ACHN (cell line): ENCODE measurements at regions not wholly inside any gene's neighbourhood (a gene's known extent, or its start where the extent isn't known, plus 50 kb on each side); places are given as distances from the start of the nearest gene placed in this dataset.
"Not testable (repeated sequence)": the region's sequence is repeated elsewhere in the genome, so short reads cannot be mapped to it uniquely, and the experiment has no call there.

Experiments used
- DNase-seq: peaks from one replicate; pipeline ENCODE4 v3.0.0-alpha.2; 2015
- in situ Hi-C: cut with HindIII; loops from 2 replicates; pipeline ENCODE4 v1.10.0; 2017; ENCODE audit warnings: low sequenced_read_pairs, low pct_ligation_motif_present, low pct_unique_long_range_greater_than_20kb

GRCh38 chr2:128644718-128645256, 326.1 kb upstream of the HS6ST1 start:
- in situ Hi-C loops: no loop called here
- no peak for DNase-seq

- in situ Hi-C loops: no loop called here
- DNase-seq: no peak
Observed at GRCh38 chr2:128645631-128646030, 327.0 kb upstream of the HS6ST1 start.

GRCh38 chr2:128646091-128646490, 327.4 kb upstream of the HS6ST1 start:
- no peak for DNase-seq
- in situ Hi-C loops: no loop called here

- in situ Hi-C loops: no loop called here
Observed at GRCh38 chr2:128646691-128647090, 328.0 kb upstream of the HS6ST1 start.

GRCh38 chr2:128651000-128651399, 332.3 kb upstream of the HS6ST1 start:
- in situ Hi-C loops: no loop called here

More at GRCh38 chr2:128646691-128647090, 328.0 kb upstream of the HS6ST1 start:
- no peak for DNase-seq

GRCh38 chr2:128654408-128654807, 335.7 kb upstream of the HS6ST1 start:
- in situ Hi-C loops: no loop called here
- no peak for DNase-seq

More at GRCh38 chr2:128651000-128651399, 332.3 kb upstream of the HS6ST1 start:
- no peak for DNase-seq

- in situ Hi-C loops: no loop called here
- no peak for DNase-seq
Observed at GRCh38 chr2:128660836-128661235, 342.2 kb upstream of the HS6ST1 start.

GRCh38 chr2:128661311-128661710, 342.6 kb upstream of the HS6ST1 start:
- no peak for DNase-seq
- in situ Hi-C loops: no loop called here

GRCh38 chr2:128662051-128662471, 343.4 kb upstream of the HS6ST1 start:
- no peak for DNase-seq
- in situ Hi-C loops: no loop called here

GRCh38 chr2:128663371-128664050, 344.8 kb upstream of the HS6ST1 start:
- DNase-seq: no peak
- in situ Hi-C loops: no loop called here

- DNase-seq: no peak
- in situ Hi-C loops: no loop called here
Observed at GRCh38 chr2:128664499-128664971, 345.9 kb upstream of the HS6ST1 start.

- in situ Hi-C loops: no loop called here
- DNase-seq: no peak
Observed at GRCh38 chr2:128665113-128665512, 346.4 kb upstream of the HS6ST1 start.

GRCh38 chr2:128666596-128666995, 347.9 kb upstream of the HS6ST1 start:
- in situ Hi-C loops: no loop called here

GRCh38 chr2:128667391-128667790, 348.7 kb upstream of the HS6ST1 start:
- no peak for DNase-seq
- in situ Hi-C loops: no loop called here

More at GRCh38 chr2:128666596-128666995, 347.9 kb upstream of the HS6ST1 start:
- no peak for DNase-seq

- no peak for DNase-seq
- in situ Hi-C loops: no loop called here
Observed at GRCh38 chr2:128668946-128669345, 350.3 kb upstream of the HS6ST1 start.

- no peak for DNase-seq
- in situ Hi-C loops: no loop called here
Observed at GRCh38 chr2:128670066-128670465, 351.4 kb upstream of the HS6ST1 start.

- in situ Hi-C loops, DNase-seq: not testable (repeated sequence)
Observed at GRCh38 chr2:128671981-128672757, 353.5 kb upstream of the HS6ST1 start.

- in situ Hi-C loops: not testable (repeated sequence)
Observed at GRCh38 chr2:128679680-128680079, 361.0 kb upstream of the HS6ST1 start.

GRCh38 chr2:128681507-128681906, 362.8 kb upstream of the HS6ST1 start:
- no peak for DNase-seq
- in situ Hi-C loops: no loop called here

More at GRCh38 chr2:128679680-128680079, 361.0 kb upstream of the HS6ST1 start:
- DNase-seq: not testable (repeated sequence)
